ENCODE measurements at regions not wholly inside any gene's neighbourhood (a gene's known extent, or its start where the extent isn't known, plus 50 kb on each side); places are given as distances from the start of the nearest gene placed in this dataset.

DNA sequence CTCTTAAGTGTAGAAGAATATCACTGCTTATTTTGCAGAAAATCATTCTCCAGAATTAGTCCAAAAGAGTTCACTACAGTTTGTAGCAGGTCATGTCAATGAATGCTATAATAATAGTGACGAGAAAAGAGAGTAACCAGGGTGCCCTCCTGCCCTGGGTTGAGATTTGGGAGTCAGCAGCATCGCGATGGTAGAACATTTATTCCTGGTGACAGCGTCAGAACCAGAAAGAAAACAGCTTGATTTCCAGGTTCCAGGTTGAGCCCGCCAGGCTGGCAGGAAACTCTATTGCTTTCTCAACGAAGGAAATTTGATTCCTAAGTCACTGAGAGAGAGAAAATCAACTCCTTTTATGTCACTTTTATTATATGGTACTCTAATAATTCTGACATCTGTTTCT, 550.3 kb downstream of the QKI start:
- H3K27me3 Mint-ChIP-seq (ENCODE audit: low read depth, unreplicated experiment): no peaks in the 10 kb centered on the region
- no peaks in the 10 kb centered on the region for H3K9me3 ChIP-seq (ENCODE audit: insufficient read depth, low read depth, low read length)
- H3K4me3 ChIP-seq (ENCODE audit: insufficient read depth, low read depth, low read length): no peak overlapping the region
- no peak overlapping the region for H3K4me2 ChIP-seq (ENCODE audit: low read length)
- no peak overlapping the region for H2AFZ ChIP-seq (ENCODE audit: low read depth, low read length)
- no peaks in the 10 kb centered on the region for H3K36me3 ChIP-seq (ENCODE audit: insufficient read depth, low read length)
- H3K27me3 ChIP-seq (ENCODE audit: insufficient read depth, low read length): no peaks in the 10 kb centered on the region
- no peak overlapping the region for H3K27ac Mint-ChIP-seq (ENCODE audit: unreplicated experiment)
- TF ChIP-seq, protein P1, sequence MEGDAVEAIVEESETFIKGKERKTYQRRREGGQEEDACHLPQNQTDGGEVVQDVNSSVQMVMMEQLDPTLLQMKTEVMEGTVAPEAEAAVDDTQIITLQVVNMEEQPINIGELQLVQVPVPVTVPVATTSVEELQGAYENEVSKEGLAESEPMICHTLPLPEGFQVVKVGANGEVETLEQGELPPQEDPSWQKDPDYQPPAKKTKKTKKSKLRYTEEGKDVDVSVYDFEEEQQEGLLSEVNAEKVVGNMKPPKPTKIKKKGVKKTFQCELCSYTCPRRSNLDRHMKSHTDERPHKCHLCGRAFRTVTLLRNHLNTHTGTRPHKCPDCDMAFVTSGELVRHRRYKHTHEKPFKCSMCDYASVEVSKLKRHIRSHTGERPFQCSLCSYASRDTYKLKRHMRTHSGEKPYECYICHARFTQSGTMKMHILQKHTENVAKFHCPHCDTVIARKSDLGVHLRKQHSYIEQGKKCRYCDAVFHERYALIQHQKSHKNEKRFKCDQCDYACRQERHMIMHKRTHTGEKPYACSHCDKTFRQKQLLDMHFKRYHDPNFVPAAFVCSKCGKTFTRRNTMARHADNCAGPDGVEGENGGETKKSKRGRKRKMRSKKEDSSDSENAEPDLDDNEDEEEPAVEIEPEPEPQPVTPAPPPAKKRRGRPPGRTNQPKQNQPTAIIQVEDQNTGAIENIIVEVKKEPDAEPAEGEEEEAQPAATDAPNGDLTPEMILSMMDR (IDR thresholded peaks at IDR 0.05; ENCODE audit: insufficient read depth, low read depth, low read length): no peak
- no peak for DNase-seq (ENCODE audit: low read depth)
- H4K20me1 ChIP-seq (ENCODE audit: insufficient read depth, low read length): no peaks in the 10 kb centered on the region
- H3K4me1 Mint-ChIP-seq (ENCODE audit: low read depth, unreplicated experiment): peaks cover 7% of the 10 kb centered on the region
- H3K9ac ChIP-seq (ENCODE audit: low read length): no peak overlapping the region
- no peaks in the 10 kb centered on the region for H3K4me1 ChIP-seq (ENCODE audit: insufficient read depth, low read length)
- FAIRE-seq: no peak
- H3K79me2 ChIP-seq (ENCODE audit: insufficient read depth, low read length): no peaks in the 10 kb centered on the region
- H3K9me3 Mint-ChIP-seq (ENCODE audit: unreplicated experiment): peaks cover 3% of the 10 kb centered on the region
- no peak overlapping the region for H3K27ac ChIP-seq (ENCODE audit: low read depth, low read length)
- no peaks in the 10 kb centered on the region for H3K36me3 Mint-ChIP-seq (ENCODE audit: low read depth, unreplicated experiment)
- no peak overlapping the region for H3K4me3 Mint-ChIP-seq (ENCODE audit: unreplicated experiment)

DNA sequence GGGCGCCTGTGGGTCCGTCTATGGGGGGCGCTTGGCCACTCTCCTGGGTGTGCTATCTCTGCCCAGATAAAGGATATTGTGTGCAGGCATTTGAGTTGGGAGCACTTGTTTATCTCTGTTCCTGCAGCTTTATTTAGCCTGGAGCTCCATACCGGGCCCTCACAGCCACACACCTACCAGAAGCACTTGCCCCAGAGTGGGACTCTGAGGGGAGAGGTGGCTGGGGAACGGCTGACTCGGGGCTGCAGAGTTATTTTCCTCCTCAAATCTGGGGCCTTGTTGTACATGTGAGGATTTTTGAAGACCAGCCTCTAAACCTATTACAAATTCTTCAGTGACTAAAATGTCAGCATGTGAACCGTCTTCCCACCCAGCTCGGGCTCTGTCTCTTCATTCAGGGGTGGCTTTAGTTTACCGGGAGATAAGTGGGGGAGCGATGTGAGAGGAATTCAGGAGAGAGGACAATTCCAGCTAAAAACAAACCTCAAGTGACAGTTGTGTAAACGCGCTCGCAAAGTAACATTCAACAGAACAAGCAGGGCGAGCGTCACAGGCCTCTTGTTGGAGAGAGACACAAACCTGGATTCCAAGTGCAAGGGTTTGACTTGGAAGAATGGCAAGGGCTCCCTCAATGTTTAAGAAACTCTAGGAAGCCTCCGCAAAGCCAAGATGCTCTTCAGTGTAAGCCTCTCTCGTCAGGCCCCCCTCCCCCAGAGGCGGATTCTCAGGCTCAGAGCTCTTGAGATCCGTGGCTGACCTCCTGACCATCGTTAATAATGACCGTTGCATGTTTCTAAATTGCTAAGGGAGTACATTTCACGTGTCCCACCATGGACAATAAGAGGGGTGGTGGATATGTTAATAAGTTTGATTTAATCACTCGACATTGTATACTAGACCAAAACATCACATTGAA, 548.9 kb downstream of the QKI start:
- Histone ChIP-seq H3K9me3 (ENCODE audit: insufficient read depth, low read depth, low read length) (no peaks in the 10 kb centered on the region), H3K27me3 (ENCODE audit: insufficient read depth, low read length) (no peaks in the 10 kb centered on the region), H3K9ac (ENCODE audit: low read length) (no peak overlapping the region), H3K4me2 (ENCODE audit: low read length) (no peak overlapping the region), H3K27ac (ENCODE audit: low read depth, low read length) (no peak overlapping the region), H3K4me3 (ENCODE audit: insufficient read depth, low read depth, low read length) (no peak overlapping the region), H3K36me3 (ENCODE audit: insufficient read depth, low read length) (no peaks in the 10 kb centered on the region), H2AFZ (ENCODE audit: low read depth, low read length) (no peak overlapping the region), H3K79me2 (ENCODE audit: insufficient read depth, low read length) (no peaks in the 10 kb centered on the region), H4K20me1 (ENCODE audit: insufficient read depth, low read length) (no peaks in the 10 kb centered on the region), H3K4me1 (ENCODE audit: insufficient read depth, low read length) (peaks cover 5% of the 10 kb centered on the region)
- FAIRE-seq (no peak), DNase-seq (ENCODE audit: low read depth) (no peak)
- Mint-ChIP-seq H3K27me3 (ENCODE audit: low read depth, unreplicated experiment) (no peaks in the 10 kb centered on the region), H3K4me1 (ENCODE audit: low read depth, unreplicated experiment) (peaks cover 17% of the 10 kb centered on the region), H3K9me3 (ENCODE audit: unreplicated experiment) (peaks cover 3% of the 10 kb centered on the region), H3K27ac (ENCODE audit: unreplicated experiment) (no peak overlapping the region), H3K4me3 (ENCODE audit: unreplicated experiment) (no peak overlapping the region), H3K36me3 (ENCODE audit: low read depth, unreplicated experiment) (no peaks in the 10 kb centered on the region)
- TF ChIP-seq EZH2 (IDR thresholded peaks at IDR 0.05; ENCODE audit: insufficient read depth, low read length): no peak
- TF ChIP-seq, protein P1 (IDR thresholded peaks at IDR 0.05; ENCODE audit: insufficient read depth, low read depth, low read length): no peak

DNA sequence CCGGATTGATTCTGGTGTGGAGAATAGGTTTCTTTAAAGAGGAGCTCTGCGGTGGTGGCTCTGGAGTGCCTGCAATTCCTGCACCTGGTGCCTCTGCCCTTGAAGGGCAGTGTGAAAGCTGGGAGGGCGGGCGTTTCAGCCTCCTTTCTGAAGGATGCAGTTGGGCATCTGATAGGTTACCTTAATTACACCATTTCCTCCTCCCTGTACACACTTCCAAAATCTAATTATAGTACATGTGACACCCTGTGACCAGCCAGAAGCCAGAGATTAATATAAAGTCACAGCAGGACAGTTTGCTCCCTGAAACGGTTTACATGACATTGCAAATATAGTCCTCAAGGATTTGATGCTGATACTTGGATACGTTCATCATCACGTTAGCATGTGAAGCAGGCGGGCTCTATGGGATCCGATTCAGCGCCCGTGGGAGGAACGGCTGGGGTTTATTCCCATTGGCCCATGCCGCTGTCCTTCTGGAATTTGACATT, 548.2 kb downstream of the QKI start:
- Histone ChIP-seq H4K20me1 (ENCODE audit: insufficient read depth, low read length) (no peaks in the 10 kb centered on the region), H3K9ac (ENCODE audit: low read length) (no peak overlapping the region), H3K4me1 (ENCODE audit: insufficient read depth, low read length) (peaks cover 7% of the 10 kb centered on the region), H3K4me3 (ENCODE audit: insufficient read depth, low read depth, low read length) (no peak overlapping the region), H3K9me3 (ENCODE audit: insufficient read depth, low read depth, low read length) (no peaks in the 10 kb centered on the region), H3K79me2 (ENCODE audit: insufficient read depth, low read length) (no peaks in the 10 kb centered on the region), H2AFZ (ENCODE audit: low read depth, low read length) (no peak overlapping the region), H3K36me3 (ENCODE audit: insufficient read depth, low read length) (no peaks in the 10 kb centered on the region), H3K27ac (ENCODE audit: low read depth, low read length) (no peak overlapping the region), H3K4me2 (ENCODE audit: low read length) (no peak overlapping the region), H3K27me3 (ENCODE audit: insufficient read depth, low read length) (no peaks in the 10 kb centered on the region)
- H3K27ac Mint-ChIP-seq (ENCODE audit: unreplicated experiment): no peak overlapping the region
- H3K9me3 Mint-ChIP-seq (ENCODE audit: unreplicated experiment): peaks cover 3% of the 10 kb centered on the region
- peaks cover 24% of the 10 kb centered on the region for H3K4me1 Mint-ChIP-seq (ENCODE audit: low read depth, unreplicated experiment)
- no peak for DNase-seq (ENCODE audit: low read depth)
- TF ChIP-seq, protein P1 (IDR thresholded peaks at IDR 0.05; ENCODE audit: insufficient read depth, low read depth, low read length): no peak
- no peak for TF ChIP-seq EZH2 (IDR thresholded peaks at IDR 0.05; ENCODE audit: insufficient read depth, low read length)
- FAIRE-seq: no peak
- H3K27me3 Mint-ChIP-seq (ENCODE audit: low read depth, unreplicated experiment): no peaks in the 10 kb centered on the region
- H3K4me3 Mint-ChIP-seq (ENCODE audit: unreplicated experiment): no peak overlapping the region
- H3K36me3 Mint-ChIP-seq (ENCODE audit: low read depth, unreplicated experiment): no peaks in the 10 kb centered on the region
